ENCODE measurements at regions not wholly inside any gene's neighbourhood (a gene's known extent, or its start where the extent isn't known, plus 50 kb on each side); places are given as distances from the start of the nearest gene placed in this dataset.

GRCh38 chr20:51335329-51335841 lies 207.1 kb downstream of the NFATC2 start:
- no peak for DNase-seq

GRCh38 chr20:51334609-51335008 lies 207.9 kb downstream of the NFATC2 start:
- DNase-seq: no peak

- no peak for DNase-seq
Observed at GRCh38 chr20:51333971-51334370, 208.5 kb downstream of the NFATC2 start.

GRCh38 chr20:51333446-51333845 lies 209.1 kb downstream of the NFATC2 start:
- no peak for DNase-seq

- DNase-seq: no peak
Observed at GRCh38 chr20:51331481-51331880, 211.0 kb downstream of the NFATC2 start.

- no peak for DNase-seq
Observed at GRCh38 chr20:51329845-51330244, 212.7 kb downstream of the NFATC2 start.

- DNase-seq: no peak
Observed at GRCh38 chr20:51327251-51327841, 215.2 kb downstream of the NFATC2 start.

- peak; percentile 8 for DNase-seq
Observed at GRCh38 chr20:51326201-51326819, 216.2 kb downstream of the NFATC2 start.

GRCh38 chr20:51322164-51322707 lies 220.3 kb downstream of the NFATC2 start:
- no peak for DNase-seq

- no peak for DNase-seq
Observed at GRCh38 chr20:51321343-51322163, 221.0 kb downstream of the NFATC2 start.

- DNase-seq: no peak
Observed at GRCh38 chr20:51319522-51319921, 223.0 kb downstream of the NFATC2 start.

- DNase-seq: peak; percentile 16
Observed at GRCh38 chr20:51318058-51318949, 224.2 kb downstream of the NFATC2 start.

GRCh38 chr20:51315390-51315789 lies 227.1 kb downstream of the NFATC2 start:
- DNase-seq: no peak

GRCh38 chr20:51313358-51313827 lies 229.1 kb downstream of the NFATC2 start:
- no peak for DNase-seq

GRCh38 chr20:51312480-51312783 lies 230.1 kb downstream of the NFATC2 start:
- DNase-seq: no peak

GRCh38 chr20:51311636-51312479 lies 230.7 kb downstream of the NFATC2 start:
- DNase-seq: peak; percentile 1

GRCh38 chr20:51310216-51310615 lies 232.3 kb downstream of the NFATC2 start:
- DNase-seq: no peak

GRCh38 chr20:51309128-51309527 lies 233.4 kb downstream of the NFATC2 start:
- no peak for DNase-seq

GRCh38 chr20:51306521-51307358 lies 235.8 kb downstream of the NFATC2 start:
- peak; percentile 84 for DNase-seq

- DNase-seq: no peak
Observed at GRCh38 chr20:51306081-51306480, 236.4 kb downstream of the NFATC2 start.
